ENCODE measurements at regions not wholly inside any gene's neighbourhood (a gene's known extent, or its start where the extent isn't known, plus 50 kb on each side); places are given as distances from the start of the nearest gene placed in this dataset.

GRCh38 chr12:58616618-58617017 lies 303.7 kb downstream of the LRIG3 start:
- TF ChIP-seq POLR2A (IDR thresholded peaks at IDR 0.05) (no peak), CTCF (IDR thresholded peaks at IDR 0.05) (no peak)
- no peak overlapping the region for H3K4me3 ChIP-seq
- no peak for DNase-seq
- no peaks in the 10 kb centered on the region for H3K36me3 ChIP-seq
- WGBS, 2 donors: 17 to 35% methylated on average over 1 of the region's 1 CpG
- no peaks in the 10 kb centered on the region for H3K4me1 ChIP-seq
- H3K27me3 ChIP-seq: no peaks in the 10 kb centered on the region
- intact Hi-C loops (cut with DNase I): no loop called here
- no peak overlapping the region for H3K27ac ChIP-seq
- no peaks in the 10 kb centered on the region for H3K9me3 ChIP-seq

GRCh38 chr12:58621126-58621525 lies 299.2 kb downstream of the LRIG3 start:
- no peak for TF ChIP-seq CTCF (IDR thresholded peaks at IDR 0.05)
- no peak for TF ChIP-seq POLR2A (IDR thresholded peaks at IDR 0.05)
- H3K4me1 ChIP-seq: no peaks in the 10 kb centered on the region
- H3K9me3 ChIP-seq: no peaks in the 10 kb centered on the region
- no peaks in the 10 kb centered on the region for H3K36me3 ChIP-seq
- WGBS, 2 donors: 83 to 94% methylated on average over 2 to 3 of the region's 5 CpGs
- intact Hi-C loops (cut with DNase I): no loop called here
- no peaks in the 10 kb centered on the region for H3K27me3 ChIP-seq
- H3K4me3 ChIP-seq: no peak overlapping the region
- no peak for DNase-seq
- no peak overlapping the region for H3K27ac ChIP-seq

GRCh38 chr12:58629376-58629775 lies 290.9 kb downstream of the LRIG3 start:
- Histone ChIP-seq H3K36me3 (no peaks in the 10 kb centered on the region), H3K27ac (no peak overlapping the region), H3K9me3 (no peaks in the 10 kb centered on the region), H3K4me1 (no peaks in the 10 kb centered on the region), H3K27me3 (no peaks in the 10 kb centered on the region), H3K4me3 (no peak overlapping the region)
- DNase-seq: no peak
- 83 to 97% methylated on average over 1 of the region's 1 CpG for WGBS, 2 donors
- no peak for TF ChIP-seq POLR2A (IDR thresholded peaks at IDR 0.05)
- no peak for TF ChIP-seq CTCF (IDR thresholded peaks at IDR 0.05)
- intact Hi-C loops (cut with DNase I): no loop called here

GRCh38 chr12:58633479-58633878 lies 286.8 kb downstream of the LRIG3 start:
- no peak for DNase-seq
- Histone ChIP-seq H3K27me3 (no peaks in the 10 kb centered on the region), H3K4me3 (no peak overlapping the region), H3K27ac (no peak overlapping the region), H3K36me3 (no peaks in the 10 kb centered on the region), H3K9me3 (peaks cover 0 to 5% (median 0%) of the 10 kb centered on the region in 3 donors), H3K4me1 (no peaks in the 10 kb centered on the region)
- no peak for TF ChIP-seq POLR2A (IDR thresholded peaks at IDR 0.05)
- TF ChIP-seq CTCF (IDR thresholded peaks at IDR 0.05): no peak
- intact Hi-C loops (cut with DNase I): no loop called here

GRCh38 chr12:58639318-58639934 lies 280.9 kb downstream of the LRIG3 start:
- no peak for TF ChIP-seq POLR2A (IDR thresholded peaks at IDR 0.05)
- no peak for TF ChIP-seq CTCF (IDR thresholded peaks at IDR 0.05)
- no peak overlapping the region for H3K4me3 ChIP-seq
- DNase-seq: no peak
- no peaks in the 10 kb centered on the region for H3K4me1 ChIP-seq
- 16 to 28% methylated on average over 4 of the region's 4 CpGs for WGBS, 2 donors
- peaks cover 0 to 5% (median 0%) of the 10 kb centered on the region in 3 donors for H3K9me3 ChIP-seq
- no peak overlapping the region for H3K27ac ChIP-seq
- intact Hi-C loops (cut with DNase I): no loop called here
- no peaks in the 10 kb centered on the region for H3K27me3 ChIP-seq
- no peaks in the 10 kb centered on the region for H3K36me3 ChIP-seq

Data from esophagus squamous epithelium (tissue), 5 donors.